ENCODE measurements at regions not wholly inside any gene's neighbourhood (a gene's known extent, or its start where the extent isn't known, plus 50 kb on each side); places are given as distances from the start of the nearest gene placed in this dataset.

DNA sequence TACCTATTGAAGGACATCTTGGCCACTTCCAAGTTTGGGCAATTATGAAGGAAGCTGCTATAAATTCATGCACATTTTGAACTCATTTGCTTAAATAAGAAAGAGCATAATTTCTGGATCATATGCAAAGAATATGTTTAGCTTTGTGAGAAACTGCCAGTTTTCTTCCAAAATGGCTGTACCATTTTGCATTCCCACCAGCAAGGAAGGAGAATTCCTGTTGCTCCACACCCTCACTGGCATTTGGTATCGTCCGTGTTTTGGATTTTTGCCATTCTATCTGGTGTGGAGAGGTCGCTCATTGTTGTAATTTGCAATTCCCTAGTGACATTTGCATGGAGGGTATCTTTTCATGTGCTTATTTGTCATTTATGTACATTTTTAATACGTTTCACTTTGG lies 339.3 kb downstream of the DAD1 start:
- no peak for TF ChIP-seq EP300 (IDR thresholded peaks at IDR 0.05; ENCODE audit: borderline replicate concordance)
- TF ChIP-seq YY1 (IDR thresholded peaks at IDR 0.05; ENCODE audit: low read depth): no peak
- TF ChIP-seq RAD21 (IDR thresholded peaks at IDR 0.05; ENCODE audit: low read depth): no peak
- no peak for TF ChIP-seq TCF12 (IDR thresholded peaks at IDR 0.05; ENCODE audit: low read depth)
- no peak for TF ChIP-seq ZBTB7A (IDR thresholded peaks at IDR 0.05; ENCODE audit: low read depth)
- TF ChIP-seq REST (IDR thresholded peaks at IDR 0.05; ENCODE audit: low read depth): no peak
- TF ChIP-seq FOXM1 (IDR thresholded peaks at IDR 0.05; ENCODE audit: borderline replicate concordance, low read depth): no peak
